SHP77 (cell line): ENCODE measurements at regions not wholly inside any gene's neighbourhood (a gene's known extent, or its start where the extent isn't known, plus 50 kb on each side); places are given as distances from the start of the nearest gene placed in this dataset.
"Not testable (repeated sequence)": the region's sequence is repeated elsewhere in the genome, so short reads cannot be mapped to it uniquely, and the experiment has no call there.

Experiments
- DNase-seq, 2 experiments: peaks; one replicate each; lab custom pipeline; 2025; lab: John Stamatoyannopoulos, UW

DNA sequence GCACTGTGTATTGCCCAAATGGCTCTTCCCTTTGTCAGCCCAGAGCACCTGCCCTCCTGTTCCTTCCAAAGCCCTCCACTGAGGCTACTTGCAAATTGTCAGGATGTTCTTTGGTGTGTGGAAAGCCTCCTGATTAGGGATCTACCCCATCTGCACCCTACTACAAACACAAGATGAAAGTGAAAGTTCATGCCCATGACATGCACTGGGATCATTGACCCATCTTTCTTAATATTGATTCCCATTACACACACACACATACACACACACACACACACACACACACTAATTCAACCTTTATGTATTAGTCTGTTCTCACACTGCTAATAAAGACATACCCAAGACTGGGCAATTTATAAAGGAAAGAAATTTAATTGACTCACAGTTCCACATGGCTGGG lies 213.7 kb upstream of the IGFBP3 start:
- no peak for DNase-seq

DNA sequence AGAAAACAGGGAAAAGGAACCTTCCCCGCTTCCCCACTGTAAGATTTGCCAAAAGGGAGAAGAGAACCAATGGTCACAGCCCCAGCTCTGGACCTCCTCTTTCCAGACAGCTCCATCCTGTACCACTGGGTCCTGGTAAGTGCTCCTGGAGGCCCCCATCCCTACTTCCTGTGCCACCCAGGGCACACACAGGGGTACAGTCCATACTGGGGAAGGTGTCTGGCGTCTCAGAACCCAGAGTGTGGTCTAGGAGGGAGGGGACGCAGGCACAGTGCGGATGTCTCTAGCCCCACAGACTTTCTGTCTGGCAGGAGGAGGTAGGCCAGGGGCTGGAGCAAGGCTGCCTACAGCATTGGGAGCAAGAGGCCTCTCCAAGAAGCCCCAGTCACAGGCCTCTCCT lies 213.3 kb upstream of the IGFBP3 start:
- no peak for DNase-seq

DNA sequence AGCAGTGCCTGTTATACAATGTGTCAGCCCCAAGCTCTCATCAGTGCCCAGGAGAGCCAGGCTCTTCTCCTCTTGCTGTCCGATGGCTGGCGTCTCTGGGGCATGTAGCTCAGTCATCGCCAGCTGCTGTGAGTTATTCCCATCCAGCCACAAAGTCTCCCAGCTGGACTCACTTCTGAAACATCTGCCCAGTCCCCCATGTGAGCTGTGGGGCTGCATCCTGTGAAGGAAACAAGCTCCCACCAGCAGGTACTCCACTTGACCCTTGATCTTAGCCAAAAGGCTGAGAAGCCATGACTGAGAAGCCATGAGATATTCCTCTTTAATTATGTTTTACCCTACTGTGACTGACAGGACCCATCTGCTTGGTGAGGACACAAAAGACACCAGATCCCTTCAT lies 212.7 kb upstream of the IGFBP3 start:
- no peak for DNase-seq

DNA sequence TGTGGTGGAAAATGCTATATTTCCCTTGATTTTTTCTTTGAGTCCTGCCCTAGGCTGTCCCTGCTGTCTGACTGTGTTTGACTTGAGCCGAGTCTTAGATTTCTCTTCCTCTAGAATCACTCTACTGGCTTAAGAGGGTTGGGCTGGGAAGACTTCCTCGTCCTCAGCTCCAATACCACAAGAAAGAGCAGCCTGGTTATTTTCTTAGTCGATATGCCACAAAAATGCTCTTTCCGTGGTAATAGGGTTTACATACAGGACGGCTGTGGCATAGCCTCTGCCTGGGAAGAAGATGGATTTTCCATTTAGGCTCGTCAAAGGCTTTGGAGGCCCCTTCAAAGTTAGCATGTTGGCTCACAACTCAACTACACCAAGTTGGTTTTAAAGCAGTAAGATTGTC lies 212.0 kb upstream of the IGFBP3 start:
- DNase-seq: no peak

DNA sequence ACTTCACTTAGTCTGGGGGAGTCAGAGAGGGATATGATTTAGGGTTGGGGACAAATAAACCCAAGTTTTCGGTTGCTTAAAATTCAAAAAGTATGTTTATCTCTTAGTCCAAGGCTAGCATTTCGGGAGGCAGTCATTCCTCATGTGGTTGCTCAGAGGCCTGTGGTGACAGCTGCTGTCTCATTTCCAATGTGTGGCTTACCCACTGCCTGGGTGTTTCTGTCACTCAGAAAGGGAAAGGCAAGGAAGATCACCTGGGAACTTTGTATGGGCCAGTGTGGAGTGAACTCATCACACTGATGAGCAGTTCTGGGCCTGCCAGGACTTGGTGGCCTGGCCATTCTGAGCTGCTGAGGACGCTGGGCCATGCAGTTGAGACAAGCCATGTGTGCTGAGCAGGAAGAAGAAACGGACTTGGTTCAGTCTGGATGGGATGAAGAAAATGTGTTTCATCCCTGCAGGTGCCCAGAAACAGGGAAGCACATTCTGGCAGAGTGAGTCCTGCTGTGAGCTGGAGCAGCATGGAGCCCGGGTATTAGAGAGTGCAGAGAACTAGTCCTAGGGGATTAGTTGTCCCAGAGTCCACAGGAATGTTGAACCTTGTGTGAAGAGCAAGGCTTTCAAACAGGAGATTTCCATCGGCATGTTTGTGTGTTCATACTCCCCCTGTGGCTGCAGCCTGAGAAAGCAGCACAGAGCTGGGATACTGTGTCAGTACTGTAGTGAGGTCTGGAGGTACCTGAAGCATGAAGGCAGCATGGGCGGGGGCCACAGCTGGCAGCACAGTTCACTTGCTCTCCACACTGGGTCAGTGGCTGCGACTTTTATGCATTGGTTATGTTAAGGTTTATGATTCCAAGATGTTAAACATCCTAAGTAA lies 211.1 kb upstream of the IGFBP3 start:
- DNase-seq: no peak

DNA sequence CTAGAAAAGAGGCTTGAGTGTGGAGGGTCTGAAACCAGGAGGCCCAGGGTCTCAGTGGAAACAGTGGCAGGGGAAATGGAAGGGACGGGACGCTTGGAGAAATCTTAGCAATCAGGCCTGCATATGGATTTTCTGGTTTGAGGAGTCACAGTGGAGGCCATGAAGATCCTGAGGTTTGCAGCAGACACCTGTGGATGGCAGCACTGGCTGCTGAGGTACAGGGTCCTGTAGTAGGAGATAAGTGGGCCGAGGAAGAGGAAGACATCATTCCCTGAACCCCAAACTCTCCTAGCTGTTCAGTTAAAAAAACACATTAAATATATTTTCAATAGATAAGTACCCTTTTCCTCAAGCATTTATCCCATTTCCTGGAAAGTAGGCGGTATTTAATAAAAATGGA lies 208.8 kb upstream of the IGFBP3 start:
- no peak for DNase-seq

DNA sequence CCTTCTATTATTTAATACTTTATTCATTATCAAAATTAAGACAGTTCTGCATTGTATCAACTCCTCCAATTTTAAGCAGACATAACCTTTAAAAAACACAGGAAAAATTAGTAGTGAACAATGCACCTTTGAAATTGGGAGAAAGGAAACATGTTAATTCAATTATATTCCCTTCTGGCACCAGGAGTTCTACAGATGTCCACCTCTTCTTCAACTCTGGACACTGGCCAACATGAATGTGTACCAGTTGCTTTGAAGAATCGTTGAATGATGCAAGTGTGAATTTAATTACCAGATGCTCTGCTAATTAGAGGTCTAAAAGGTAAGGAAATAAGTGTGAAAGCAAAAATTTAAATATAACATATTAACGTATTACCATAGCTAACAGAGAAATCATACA lies 206.7 kb upstream of the IGFBP3 start:
- DNase-seq: no peak

DNA sequence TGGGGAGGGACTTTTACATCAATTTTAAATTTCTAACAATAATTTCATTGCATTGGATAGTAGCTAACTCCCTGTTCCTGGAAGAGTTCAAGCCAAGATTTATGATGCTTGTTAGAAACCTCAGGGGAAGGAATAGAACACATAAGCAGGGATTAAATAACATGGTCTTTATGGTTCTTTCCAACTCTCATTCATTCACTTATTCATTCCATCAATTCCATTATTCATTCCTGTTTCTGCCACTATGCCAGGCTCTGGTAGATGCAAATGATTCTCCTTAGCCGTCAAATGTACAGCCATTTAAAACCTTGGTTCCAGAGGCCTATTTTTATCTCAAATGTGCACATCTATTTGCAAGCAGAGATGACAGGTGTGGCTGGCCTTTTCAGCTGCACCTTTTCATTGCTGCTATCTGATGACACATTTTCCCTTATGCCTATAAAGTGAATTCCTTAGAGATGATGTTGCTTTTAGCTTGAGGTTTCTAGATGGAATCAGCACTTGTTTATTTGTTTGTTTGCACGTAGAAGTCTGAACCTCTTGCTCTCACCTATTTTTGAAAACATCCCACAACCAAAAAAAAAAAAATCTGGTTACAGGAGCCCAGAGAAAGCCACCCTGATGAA lies 205.7 kb upstream of the IGFBP3 start:
- DNase-seq: no peak

DNA sequence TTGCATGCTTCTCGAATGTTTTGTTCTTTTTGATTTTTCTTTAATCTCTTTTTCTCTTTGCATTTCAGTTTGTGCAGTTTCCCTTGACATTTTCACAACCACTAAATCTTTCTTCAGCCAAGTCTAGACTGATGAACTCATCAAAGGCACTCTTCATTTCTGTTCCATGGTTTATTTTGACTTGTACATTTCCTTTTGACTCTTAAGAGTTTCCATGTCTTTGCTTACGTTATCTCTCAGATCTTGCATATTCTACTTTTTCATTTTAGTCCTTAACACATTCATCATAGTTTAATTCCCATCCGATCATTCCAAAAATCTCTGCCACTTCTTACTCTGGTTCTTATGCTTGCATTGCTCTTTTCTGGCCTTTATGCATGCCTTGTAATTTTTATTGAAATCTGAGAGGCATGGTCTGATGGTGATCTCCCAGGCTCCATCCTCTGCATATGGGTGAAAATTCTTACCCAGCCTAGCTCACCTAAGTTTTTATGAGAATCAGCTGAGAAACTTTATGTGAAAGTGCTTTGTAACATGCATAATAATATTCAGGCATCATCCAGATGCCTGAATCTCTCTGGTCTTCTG lies 202.8 kb upstream of the IGFBP3 start:
- no peak for DNase-seq

DNA sequence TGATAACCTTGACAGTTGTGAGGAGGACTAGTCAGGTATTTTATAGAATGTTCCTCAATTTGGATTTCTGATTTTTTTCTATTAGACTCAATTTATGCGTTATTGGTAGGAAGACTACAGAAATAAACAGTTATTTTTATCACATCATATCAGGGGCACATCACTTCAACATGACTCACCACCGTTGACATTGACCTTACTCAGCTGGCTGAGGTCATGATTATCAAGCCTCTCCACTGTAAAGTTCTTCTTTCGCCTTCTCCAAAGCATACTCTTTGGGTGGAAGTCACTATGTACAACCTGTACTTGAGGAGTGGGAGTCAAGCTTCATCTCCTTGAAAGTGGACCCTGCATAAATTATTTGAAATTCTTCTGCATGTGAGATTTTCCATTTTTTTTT lies 194.3 kb upstream of the IGFBP3 start:
- no peak for DNase-seq

DNA sequence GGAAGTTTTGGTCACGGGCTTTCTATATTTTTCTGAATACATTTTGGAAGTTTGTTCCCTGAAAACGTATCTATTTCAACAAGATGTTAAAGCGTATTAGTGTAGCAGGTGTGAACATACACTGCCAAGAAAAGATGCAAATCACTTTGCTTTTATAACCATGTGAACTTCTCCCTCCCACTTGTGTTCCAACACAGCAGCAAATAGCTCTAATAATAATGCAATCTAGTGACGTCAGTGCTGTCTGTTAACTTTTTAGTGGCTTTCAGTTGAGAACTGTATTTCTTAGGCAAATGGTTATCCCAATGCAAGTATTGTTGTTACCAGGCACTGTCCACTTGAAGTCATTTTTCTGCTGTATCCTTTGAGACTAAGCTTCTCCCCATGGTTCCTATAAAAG lies 188.4 kb upstream of the IGFBP3 start:
- no peak for DNase-seq

DNA sequence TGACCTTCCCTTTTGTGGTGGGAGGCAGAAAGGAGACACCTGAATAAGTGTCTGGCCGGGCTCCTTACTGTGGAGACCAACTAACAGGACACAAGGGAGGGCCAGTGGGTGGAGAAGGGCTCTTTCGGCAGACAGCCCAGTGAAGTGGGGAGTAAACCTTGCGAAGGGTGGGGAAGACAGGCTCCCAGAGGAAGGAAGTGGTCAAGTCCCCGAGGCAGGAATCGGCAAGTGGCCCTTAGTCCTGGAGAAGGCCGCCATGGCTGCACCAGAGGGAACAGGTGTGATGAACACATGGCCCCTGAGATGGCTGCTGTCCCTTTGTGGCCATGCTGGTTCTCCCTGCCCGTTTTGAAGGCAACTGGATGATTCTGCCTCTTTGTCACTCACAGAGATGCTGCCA lies 187.2 kb upstream of the IGFBP3 start:
- DNase-seq: no peak

DNA sequence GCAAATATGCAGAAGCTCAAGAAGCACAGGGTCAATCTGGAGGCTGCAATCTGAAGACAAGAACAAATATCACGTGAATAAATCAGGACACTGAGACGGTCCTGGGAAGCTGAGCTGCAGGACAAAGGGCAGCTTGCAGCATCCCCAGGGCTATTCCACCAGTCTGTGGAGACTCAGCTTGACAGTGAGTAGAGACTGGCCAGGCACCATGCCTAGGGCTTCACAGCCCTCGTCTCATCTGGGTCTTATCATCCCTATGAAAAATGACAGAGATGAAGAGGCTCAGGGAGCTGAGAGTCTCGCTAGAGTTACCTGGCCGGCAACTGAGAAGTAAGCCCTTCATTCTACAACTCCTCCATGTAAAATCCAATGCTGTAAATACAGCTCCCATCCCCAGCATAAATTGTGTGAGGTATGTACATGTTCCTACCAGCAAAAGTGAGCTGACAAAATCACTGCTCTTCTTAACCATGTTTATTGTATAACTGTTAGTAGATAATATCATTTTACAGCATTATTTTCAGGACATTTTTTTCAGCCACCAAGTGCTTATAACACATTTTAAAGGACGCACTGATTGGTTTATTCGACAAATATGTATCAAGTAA lies 186.6 kb upstream of the IGFBP3 start:
- DNase-seq: no peak

DNA sequence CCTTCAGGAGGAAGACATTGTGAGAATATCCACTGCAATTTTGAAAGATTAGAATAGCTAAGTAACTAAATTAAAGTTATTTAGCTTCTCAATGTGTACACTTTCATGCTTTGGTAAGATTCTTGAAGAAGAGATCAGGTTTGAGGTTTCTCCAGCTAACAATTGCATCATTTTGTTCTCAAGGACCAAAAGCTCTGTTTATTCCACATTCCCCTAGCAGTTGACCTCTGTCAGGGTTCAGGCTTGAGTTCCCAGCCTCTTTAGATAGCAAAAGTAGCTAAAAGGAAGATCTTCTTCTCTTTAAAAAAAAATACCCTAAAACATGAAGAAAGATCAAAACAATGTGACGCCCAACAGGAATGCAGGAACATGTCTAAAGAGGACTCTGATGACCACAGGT lies 179.4 kb upstream of the IGFBP3 start:
- no peak for DNase-seq

DNA sequence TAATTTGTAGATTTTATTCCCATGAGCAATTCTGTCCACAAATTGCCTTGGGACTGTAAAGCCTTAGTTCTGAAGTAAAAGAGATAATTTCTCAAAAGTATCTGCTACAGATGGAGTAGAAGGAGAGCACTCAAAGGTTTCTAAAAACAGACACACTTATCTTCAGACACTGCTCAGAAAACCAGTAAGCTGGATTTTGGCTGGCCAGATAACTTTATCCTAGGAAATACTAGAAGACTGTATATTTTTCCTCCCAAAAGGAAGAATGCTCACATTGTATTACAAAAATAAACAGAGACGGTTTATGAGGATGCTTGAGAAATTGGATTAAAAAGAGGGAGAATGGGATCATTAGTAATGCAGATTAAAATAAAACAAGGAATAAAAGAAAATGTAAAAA lies 178.0 kb upstream of the IGFBP3 start:
- DNase-seq: no peak

DNA sequence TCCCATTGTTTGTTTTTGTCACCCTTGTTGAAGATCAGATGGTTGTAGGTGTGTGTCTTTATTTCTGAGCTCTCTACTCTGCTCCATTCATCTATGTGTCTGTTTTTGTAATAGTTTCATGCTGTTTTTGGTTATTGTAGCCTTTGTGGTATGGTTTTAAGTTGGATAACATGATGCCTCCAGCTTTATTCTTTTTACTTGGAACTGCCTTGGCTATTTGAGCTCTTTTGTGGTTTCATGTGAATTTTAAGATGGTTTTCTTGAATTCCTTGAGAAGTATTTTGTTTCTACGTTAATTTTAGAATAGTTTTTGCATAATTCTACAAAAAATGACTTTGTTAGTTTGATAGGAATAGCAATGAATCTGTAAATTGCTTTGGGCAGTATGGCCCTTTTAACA lies 170.0 kb upstream of the IGFBP3 start:
- DNase-seq: no peak

DNA sequence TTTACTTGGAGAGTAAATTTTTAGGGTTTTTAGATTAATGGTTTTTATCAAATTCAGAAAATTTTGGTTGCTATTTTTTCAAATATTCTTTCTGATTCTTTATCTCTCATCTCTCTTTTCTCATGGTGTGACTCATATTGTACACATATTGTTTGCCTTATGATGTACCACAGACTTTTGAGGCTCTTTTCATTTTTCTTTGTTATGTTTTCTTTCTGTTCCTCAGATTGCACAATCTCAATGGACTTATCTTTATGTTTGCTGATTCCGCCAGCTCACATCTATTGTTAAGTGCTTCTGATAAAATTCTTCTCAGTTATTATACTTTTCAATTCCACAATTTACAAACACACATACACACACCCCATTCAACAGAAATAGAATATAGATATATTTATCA lies 168.2 kb upstream of the IGFBP3 start:
- no peak for DNase-seq

DNA sequence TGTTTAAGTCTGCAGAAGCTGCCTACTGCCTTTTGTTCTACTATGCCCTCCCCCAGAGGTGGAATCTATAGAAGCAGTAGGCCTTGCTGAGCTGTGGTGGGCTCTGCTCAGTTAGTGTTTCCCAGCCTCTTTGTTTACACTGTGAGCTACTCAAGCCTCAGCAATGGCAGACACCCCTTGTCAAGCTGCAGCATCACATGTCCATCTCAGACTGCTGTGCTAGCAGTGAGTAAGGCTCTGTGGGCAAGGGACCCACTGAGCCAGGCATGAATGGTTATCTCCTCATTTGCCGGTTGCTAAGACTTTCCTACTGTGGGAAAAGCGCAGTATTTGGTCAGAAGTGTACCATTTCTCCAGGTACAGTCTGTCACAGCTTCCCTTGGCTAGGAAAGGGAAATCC lies 167.4 kb upstream of the IGFBP3 start:
- DNase-seq: not testable (repeated sequence)

DNA sequence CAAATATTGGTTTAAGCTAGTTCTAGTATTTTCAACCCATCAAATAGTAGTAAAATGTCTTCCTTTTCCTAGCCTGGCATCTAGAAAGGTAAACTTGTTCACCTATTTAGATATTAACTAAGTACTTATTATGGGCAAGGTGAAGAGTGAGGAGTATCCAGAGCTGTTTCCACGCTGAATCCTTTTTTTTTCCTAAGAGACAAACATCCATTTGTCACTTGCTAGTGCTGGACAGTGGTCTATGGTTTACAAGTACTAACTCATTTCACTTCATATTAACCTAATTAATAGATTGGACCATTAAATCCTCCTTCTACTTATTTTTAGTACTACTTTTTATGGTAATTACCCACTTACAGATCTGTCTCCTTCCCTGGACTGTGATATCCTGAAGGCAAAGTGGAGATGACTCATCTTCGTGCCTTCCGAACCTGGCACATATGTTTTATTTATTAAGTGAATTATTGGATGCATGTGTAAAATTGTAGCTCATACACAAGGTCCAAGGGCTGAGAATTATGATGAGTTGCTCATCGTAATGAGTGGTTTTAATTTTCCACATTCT lies 159.6 kb upstream of the IGFBP3 start:
- no peak for DNase-seq

DNA sequence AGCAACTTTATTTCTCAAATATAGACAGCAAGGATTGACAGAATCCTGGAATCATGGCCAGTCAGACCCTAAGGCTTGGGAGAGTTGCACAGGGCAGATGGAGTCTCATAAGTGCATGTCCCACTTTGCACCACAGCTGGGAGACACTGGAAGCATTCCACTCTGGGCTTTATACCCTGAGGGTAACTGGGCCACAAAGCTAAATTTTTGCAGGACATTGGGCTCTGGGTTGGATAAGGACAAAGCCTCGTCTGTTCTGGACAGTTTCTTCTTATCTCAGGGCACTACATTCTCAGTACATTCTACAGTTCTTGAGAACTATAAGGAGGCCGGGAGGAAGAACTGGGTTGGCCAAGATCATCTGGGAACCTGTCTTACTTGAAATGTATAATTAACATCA lies 158.3 kb upstream of the IGFBP3 start:
- DNase-seq: no peak

DNA sequence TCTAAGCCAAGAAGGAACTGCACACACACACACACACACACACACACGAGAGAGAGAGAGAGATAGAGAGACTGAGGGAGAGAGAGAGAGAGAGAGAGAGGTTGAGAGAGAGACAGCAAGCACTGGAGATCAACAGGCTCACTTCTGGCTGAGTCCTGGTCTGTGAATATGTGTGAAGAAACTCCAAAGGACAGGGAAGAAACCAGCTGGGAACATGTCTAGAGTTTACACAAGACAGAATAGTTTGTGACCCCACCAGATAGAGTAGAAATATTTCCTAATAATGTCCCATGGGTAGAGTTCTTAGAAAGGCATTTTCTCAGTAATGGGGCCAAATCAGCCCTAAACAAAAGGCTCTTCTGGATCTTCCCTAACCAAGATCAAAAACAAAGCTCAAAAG lies 155.5 kb upstream of the IGFBP3 start:
- no peak for DNase-seq

DNA sequence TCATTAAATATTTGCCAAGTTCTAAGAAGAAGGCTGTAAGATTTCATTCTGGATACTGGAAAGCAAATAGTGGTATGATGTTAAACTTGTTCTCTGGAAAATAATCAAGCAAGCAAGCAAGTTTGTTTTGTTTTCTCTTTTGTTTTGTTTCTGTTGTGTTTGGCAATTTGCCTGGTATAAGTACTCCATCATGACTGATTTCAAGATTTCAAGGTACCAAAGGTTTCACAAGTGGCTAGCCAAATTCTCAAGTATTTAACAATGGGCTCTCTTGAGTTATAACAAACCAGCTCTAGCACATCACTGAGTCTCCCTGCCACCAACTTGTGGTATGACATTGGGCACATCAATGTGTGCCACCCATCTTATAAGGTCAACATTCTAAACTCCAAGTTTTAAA lies 151.7 kb upstream of the IGFBP3 start:
- DNase-seq: no peak

DNA sequence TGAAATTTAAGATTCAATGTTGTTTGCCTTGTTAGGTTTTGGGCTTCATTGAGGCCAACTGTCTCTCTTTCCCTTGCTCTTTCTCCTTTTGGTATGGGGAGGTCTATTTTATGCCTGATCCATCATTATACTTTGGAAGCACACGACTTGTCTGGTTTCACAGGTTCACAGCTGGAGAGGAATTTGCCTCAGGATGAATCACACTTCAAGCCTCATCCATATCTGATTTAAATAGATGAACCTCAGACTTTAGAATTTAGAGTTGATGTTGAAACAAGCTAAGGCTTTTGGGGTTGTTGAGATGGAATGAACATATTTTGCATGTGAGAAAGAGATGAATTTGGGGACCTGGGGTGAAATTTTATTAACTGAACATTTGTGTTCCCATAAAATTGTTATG lies 150.5 kb upstream of the IGFBP3 start:
- no peak for DNase-seq
